ENCODE measurements at regions not wholly inside any gene's neighbourhood (a gene's known extent, or its start where the extent isn't known, plus 50 kb on each side); places are given as distances from the start of the nearest gene placed in this dataset.

GRCh38 chr3:22666736-22667135 lies 536.4 kb upstream of the UBE2E2 start:
- ATAC-seq (no peak), DNase-seq (no peak)
- intact Hi-C loops (cut with DNase I), result no loop called here

GRCh38 chr3:22671848-22672247 lies 531.3 kb upstream of the UBE2E2 start:
- no peak for DNase-seq
- TF ChIP-seq CTCF (IDR thresholded peaks at IDR 0.05), result no peak
- intact Hi-C loops (cut with DNase I), result no loop called here
- no peaks in the 10 kb centered on the region for H3K36me3 ChIP-seq
- no peaks in the 10 kb centered on the region for H3K4me1 ChIP-seq
- ATAC-seq, result no peak
- H3K27ac ChIP-seq, result no peak overlapping the region
- H3K9me3 ChIP-seq, result no peaks in the 10 kb centered on the region
- H3K4me3 ChIP-seq, result no peak overlapping the region
- no peaks in the 10 kb centered on the region for H3K27me3 ChIP-seq

More at GRCh38 chr3:22666736-22667135, 536.4 kb upstream of the UBE2E2 start:
- Histone ChIP-seq H3K27me3 (no peaks in the 10 kb centered on the region), H3K9me3 (no peaks in the 10 kb centered on the region), H3K27ac (no peak overlapping the region), H3K36me3 (no peaks in the 10 kb centered on the region), H3K4me3 (no peak overlapping the region), H3K4me1 (no peaks in the 10 kb centered on the region)
- no peak for TF ChIP-seq CTCF (IDR thresholded peaks at IDR 0.05)

- ATAC-seq (no peak), DNase-seq (no peak)
- H3K9me3 ChIP-seq, result no peaks in the 10 kb centered on the region
- H3K4me3 ChIP-seq, result no peak overlapping the region
- H3K27ac ChIP-seq, result no peak overlapping the region
- no peaks in the 10 kb centered on the region for H3K4me1 ChIP-seq
- TF ChIP-seq CTCF (IDR thresholded peaks at IDR 0.05), result no peak
- H3K27me3 ChIP-seq, result no peaks in the 10 kb centered on the region
- intact Hi-C loops (cut with DNase I), result no loop called here
- H3K36me3 ChIP-seq, result no peaks in the 10 kb centered on the region
Observed at GRCh38 chr3:22684739-22685138, 518.4 kb upstream of the UBE2E2 start.

GRCh38 chr3:22685597-22685996 lies 517.5 kb upstream of the UBE2E2 start:
- peak; percentile 44 for ATAC-seq
- Histone ChIP-seq H3K36me3 (no peaks in the 10 kb centered on the region), H3K27me3 (no peaks in the 10 kb centered on the region), H3K9me3 (no peaks in the 10 kb centered on the region), H3K27ac (no peak overlapping the region), H3K4me3 (no peak overlapping the region), H3K4me1 (no peaks in the 10 kb centered on the region)
- no peak for DNase-seq
- no peak for TF ChIP-seq CTCF (IDR thresholded peaks at IDR 0.05)
- intact Hi-C loops (cut with DNase I), result no loop called here

GRCh38 chr3:22691407-22691806 lies 511.7 kb upstream of the UBE2E2 start:
- intact Hi-C loops (cut with DNase I), result no loop called here
- no peak overlapping the region for H3K4me3 ChIP-seq
- H3K27me3 ChIP-seq, result no peaks in the 10 kb centered on the region
- no peaks in the 10 kb centered on the region for H3K4me1 ChIP-seq
- H3K27ac ChIP-seq, result no peak overlapping the region
- no peaks in the 10 kb centered on the region for H3K36me3 ChIP-seq
- peak in 1 of 4 donors; percentile 16 for DNase-seq
- H3K9me3 ChIP-seq, result no peaks in the 10 kb centered on the region
- no peak for TF ChIP-seq CTCF (IDR thresholded peaks at IDR 0.05)
- no peak for ATAC-seq

Measured in left lung (tissue), 4 donors.